ENCODE measurements at regions not wholly inside any gene's neighbourhood (a gene's known extent, or its start where the extent isn't known, plus 50 kb on each side); places are given as distances from the start of the nearest gene placed in this dataset.
A peak's percentile ranks its signal among the peaks of the same experiment; 100 is the strongest.

GRCh38 chr3:160114355-160114995 is 110.7 kb upstream of the C3orf80 start:
- no peak overlapping the region for H3K4me3 ChIP-seq (ENCODE audit: low read depth, low read length)
- DNase-seq (ENCODE audit: low read depth), result no peak
- TF ChIP-seq CTCF (conservative IDR thresholded peaks at IDR 0.05; ENCODE audit: low read depth, low read length), result no peak

GRCh38 chr3:160115387-160115786 is 109.8 kb upstream of the C3orf80 start:
- no peak overlapping the region for H3K4me3 ChIP-seq (ENCODE audit: low read depth, low read length)
- no peak for TF ChIP-seq CTCF (conservative IDR thresholded peaks at IDR 0.05; ENCODE audit: low read depth, low read length)
- no peak for DNase-seq (ENCODE audit: low read depth)

- DNase-seq (ENCODE audit: low read depth), result no peak
- no peak for TF ChIP-seq CTCF (conservative IDR thresholded peaks at IDR 0.05; ENCODE audit: low read depth, low read length)
- no peak overlapping the region for H3K4me3 ChIP-seq (ENCODE audit: low read depth, low read length)
Measured at GRCh38 chr3:160124224-160124623, 101.0 kb upstream of the C3orf80 start.

- peak; percentile 40 for DNase-seq (ENCODE audit: low read depth)
- no peak for TF ChIP-seq CTCF (conservative IDR thresholded peaks at IDR 0.05; ENCODE audit: low read depth, low read length)
- H3K4me3 ChIP-seq (ENCODE audit: low read depth, low read length), result no peak overlapping the region
Measured at GRCh38 chr3:160125258-160125657, 100.0 kb upstream of the C3orf80 start.

GRCh38 chr3:160126051-160126450 is 99.2 kb upstream of the C3orf80 start:
- TF ChIP-seq CTCF (conservative IDR thresholded peaks at IDR 0.05; ENCODE audit: low read depth, low read length), result no peak
- no peak overlapping the region for H3K4me3 ChIP-seq (ENCODE audit: low read depth, low read length)
- DNase-seq (ENCODE audit: low read depth), result no peak

GRCh38 chr3:160126761-160127160 is 98.5 kb upstream of the C3orf80 start:
- TF ChIP-seq CTCF (conservative IDR thresholded peaks at IDR 0.05; ENCODE audit: low read depth, low read length), result no peak
- no peak for DNase-seq (ENCODE audit: low read depth)

GRCh38 chr3:160127308-160127707 is 97.9 kb upstream of the C3orf80 start:
- H3K4me3 ChIP-seq (ENCODE audit: low read depth, low read length), result no peak overlapping the region
- TF ChIP-seq CTCF (conservative IDR thresholded peaks at IDR 0.05; ENCODE audit: low read depth, low read length), result no peak
- no peak for DNase-seq (ENCODE audit: low read depth)

More at GRCh38 chr3:160126761-160127160, 98.5 kb upstream of the C3orf80 start:
- H3K4me3 ChIP-seq (ENCODE audit: low read depth, low read length), result no peak overlapping the region

Measured in choroid plexus epithelial cell (primary cell).